Middle frontal gyrus (tissue), 1 donor: ENCODE measurements at regions not wholly inside any gene's neighbourhood (a gene's known extent, or its start where the extent isn't known, plus 50 kb on each side); places are given as distances from the start of the nearest gene placed in this dataset.

Source experiments
- DNase-seq: peaks from one replicate; pipeline ENCODE4 v3.0.0-alpha.2; 2015; ENCODE audit warnings: low spot score; ENCODE audit errors: extremely low spot score

- DNase-seq: no peak
Measured at GRCh38 chr15:62992302-62992701, 50.2 kb upstream of the TPM1 start.
